SK-N-SH treated with all-trans-retinoic acid at 6 μM for 48 hours (cell line): ENCODE measurements at regions not wholly inside any gene's neighbourhood (a gene's known extent, or its start where the extent isn't known, plus 50 kb on each side); places are given as distances from the start of the nearest gene placed in this dataset.

ENCODE experiments used
- ATAC-seq: fragments of 200-7000 bp; cut with Tn5 transposase; 3 replicates; pipeline ENCODE4 v1.9.1; 2020; ENCODE audit warnings: mild to moderate bottlenecking, moderate library complexity
- ARNTL ChIP-seq: fragments of 450-650 bp; formaldehyde crosslinking; IDR thresholded peaks from 2 replicates; pipeline ENCODE4 v1.5.0; 2020; ENCODE audit warnings: low read depth, mild to moderate bottlenecking, moderate library complexity, borderline replicate concordance
- BACH2 ChIP-seq: fragments of 250-450 bp; sonication (Bioruptor Pico); IDR thresholded peaks from 2 replicates; pipeline ENCODE4 v1.9.0; 2021; ENCODE audit warnings: mild to moderate bottlenecking, borderline replicate concordance
- CREB5 ChIP-seq: fragments of 250-450 bp; sonication (Bioruptor Pico); IDR thresholded peaks from 2 replicates; pipeline ENCODE4 v1.5.1; 2020; ENCODE audit warnings: low read depth, mild to moderate bottlenecking, moderate library complexity
- CSDC2 ChIP-seq: fragments of 250-450 bp; sonication (Bioruptor Pico); IDR thresholded peaks from 2 replicates; pipeline ENCODE4 v1.5.0; 2020; ENCODE audit warnings: mild to moderate bottlenecking, moderate library complexity
- CSRNP3 ChIP-seq: fragments of 250-450 bp; sonication (Bioruptor Pico); IDR thresholded peaks from 2 replicates; pipeline ENCODE4 v1.5.1; 2021; ENCODE audit warnings: mild to moderate bottlenecking, moderate library complexity
- ESRRG ChIP-seq: fragments of 250-450 bp; sonication (Bioruptor Pico); IDR thresholded peaks from 2 replicates; pipeline ENCODE4 v1.6.1; 2021; ENCODE audit warnings: mild to moderate bottlenecking
- GLIS3 ChIP-seq: fragments of 250-450 bp; sonication (Bioruptor Pico); IDR thresholded peaks from 2 replicates; pipeline ENCODE4 v1.5.0; 2020; ENCODE audit warnings: mild to moderate bottlenecking, moderate library complexity
- ISL1 ChIP-seq: fragments of 250-450 bp; sonication (Bioruptor Pico); IDR thresholded peaks from 2 replicates; pipeline ENCODE4 v2.1.2; 2022; ENCODE audit warnings: mild to moderate bottlenecking, moderate library complexity
- OSR1 ChIP-seq: fragments of 250-450 bp; sonication (Bioruptor Pico); IDR thresholded peaks from 2 replicates; pipeline ENCODE4 v1.8.0; 2022; ENCODE audit warnings: moderate library complexity, mild to moderate bottlenecking, inconsistent platforms
- PATZ1 ChIP-seq: fragments of 250-450 bp; sonication (Bioruptor Pico); IDR thresholded peaks from 2 replicates; pipeline ENCODE4 v1.8.0; 2020; ENCODE audit warnings: mild to moderate bottlenecking, moderate library complexity, borderline replicate concordance
- POU6F1 ChIP-seq: fragments of 250-450 bp; sonication (Bioruptor Pico); IDR thresholded peaks from 2 replicates; pipeline ENCODE4 v1.8.0; 2021; ENCODE audit warnings: low read depth, mild to moderate bottlenecking, moderate library complexity, borderline replicate concordance
- PPARA ChIP-seq: fragments of 250-450 bp; sonication (Bioruptor Pico); IDR thresholded peaks from 2 replicates; pipeline ENCODE4 v1.5.0; 2020; ENCODE audit warnings: mild to moderate bottlenecking, borderline replicate concordance
- RARB ChIP-seq: fragments of 250-450 bp; sonication (Bioruptor Pico); IDR thresholded peaks from 2 replicates; pipeline ENCODE4 v1.8.0; 2021; ENCODE audit warnings: mild to moderate bottlenecking, moderate library complexity
- SNAI2 ChIP-seq: fragments of 250-450 bp; sonication (Bioruptor Pico); IDR thresholded peaks from 2 replicates; pipeline ENCODE4 v1.5.0; 2020; ENCODE audit warnings: mild to moderate bottlenecking, moderate library complexity
- TCF4 ChIP-seq: fragments of 250-450 bp; sonication (Bioruptor Pico); IDR thresholded peaks from 2 replicates; pipeline ENCODE4 v1.8.0; 2021; ENCODE audit warnings: mild to moderate bottlenecking, moderate library complexity, borderline replicate concordance
- TOX ChIP-seq: fragments of 250-450 bp; sonication (Bioruptor Pico); IDR thresholded peaks from 2 replicates; pipeline ENCODE4 v1.8.0; 2021; ENCODE audit warnings: mild to moderate bottlenecking, moderate library complexity, borderline replicate concordance
- TSHZ2 ChIP-seq: fragments of 250-450 bp; sonication (Bioruptor Pico); IDR thresholded peaks from 2 replicates; pipeline ENCODE4 v1.5.0; 2020; ENCODE audit warnings: mild to moderate bottlenecking, moderate library complexity
- ZC3H10 ChIP-seq: fragments of 250-450 bp; sonication (Bioruptor Pico); IDR thresholded peaks from 2 replicates; pipeline ENCODE4 v1.5.1; 2021; ENCODE audit warnings: mild to moderate bottlenecking, moderate library complexity
- ZFP3 ChIP-seq: fragments of 250-450 bp; sonication (Bioruptor Pico); IDR thresholded peaks from 2 replicates; pipeline ENCODE4 v1.5.0; 2020; ENCODE audit warnings: mild to moderate bottlenecking, moderate library complexity
- ZFP30 ChIP-seq: fragments of 450-650 bp; formaldehyde crosslinking; IDR thresholded peaks from 2 replicates; pipeline ENCODE4 v1.5.0; 2022; ENCODE audit warnings: mild to moderate bottlenecking, moderate library complexity
- ZNF565 ChIP-seq: fragments of 450-650 bp; formaldehyde crosslinking; conservative IDR thresholded peaks from 2 replicates; pipeline ENCODE4 v1.5.0; 2020; ENCODE audit warnings: low read depth, mild to moderate bottlenecking, moderate library complexity
- ZNF70 ChIP-seq: fragments of 450-650 bp; formaldehyde crosslinking; IDR thresholded peaks from 2 replicates; pipeline ENCODE4 v1.5.0; 2020; ENCODE audit warnings: mild to moderate bottlenecking, moderate library complexity

- no peak for TF ChIP-seq ZNF70 (CRISPR knock-in tag)
- TF ChIP-seq CSRNP3 (CRISPR knock-in tag) = no peak
- TF ChIP-seq TCF4 (CRISPR knock-in tag) = no peak
- no peak for TF ChIP-seq PPARA (CRISPR knock-in tag)
- no peak for TF ChIP-seq ZFP3 (CRISPR knock-in tag)
- TF ChIP-seq CSDC2 (CRISPR knock-in tag) = no peak
- TF ChIP-seq ESRRG (CRISPR knock-in tag) = no peak
- TF ChIP-seq RARB = no peak
- TF ChIP-seq ZFP30 (CRISPR knock-in tag) = no peak
- TF ChIP-seq SNAI2 (CRISPR knock-in tag) = no peak
- TF ChIP-seq ZC3H10 (CRISPR knock-in tag) = no peak
- no peak for TF ChIP-seq BACH2
- TF ChIP-seq ARNTL (CRISPR knock-in tag) = no peak
- no peak for TF ChIP-seq ISL1 (CRISPR knock-in tag)
- TF ChIP-seq TOX (CRISPR knock-in tag) = no peak
- no peak for ATAC-seq
Observed at GRCh38 chr6:165983112-165984072, 184.3 kb downstream of the TBXT start.

GRCh38 chr6:165978476-165978875 lies 189.2 kb downstream of the TBXT start:
- no peak for TF ChIP-seq ISL1 (CRISPR knock-in tag)
- no peak for TF ChIP-seq BACH2
- TF ChIP-seq OSR1 (CRISPR knock-in tag) = no peak
- no peak for TF ChIP-seq SNAI2 (CRISPR knock-in tag)
- no peak for TF ChIP-seq GLIS3 (CRISPR knock-in tag)
- no peak for TF ChIP-seq TSHZ2 (CRISPR knock-in tag)
- ATAC-seq = no peak

- TF ChIP-seq TCF4 (CRISPR knock-in tag) (no peak), PATZ1 (no peak), POU6F1 (CRISPR knock-in tag) (no peak), GLIS3 (CRISPR knock-in tag) (no peak)
- ATAC-seq = no peak
Observed at GRCh38 chr6:165976684-165977083, 191.0 kb downstream of the TBXT start.

GRCh38 chr6:165974817-165975216 lies 192.8 kb downstream of the TBXT start:
- no peak for ATAC-seq
- TF ChIP-seq GLIS3 (CRISPR knock-in tag) (no peak), CSRNP3 (CRISPR knock-in tag) (no peak), ISL1 (CRISPR knock-in tag) (no peak), SNAI2 (CRISPR knock-in tag) (no peak), POU6F1 (CRISPR knock-in tag) (no peak), CREB5 (CRISPR knock-in tag) (no peak), PPARA (CRISPR knock-in tag) (no peak), RARB (no peak), ARNTL (CRISPR knock-in tag) (no peak), ZFP3 (CRISPR knock-in tag) (no peak), ZNF70 (CRISPR knock-in tag) (no peak), ZFP30 (CRISPR knock-in tag) (no peak), TOX (CRISPR knock-in tag) (no peak), ZNF565 (CRISPR knock-in tag) (no peak)
